ENCODE measurements at regions not wholly inside any gene's neighbourhood (a gene's known extent, or its start where the extent isn't known, plus 50 kb on each side); places are given as distances from the start of the nearest gene placed in this dataset.

- H3K4me1 ChIP-seq (ENCODE audit: insufficient read depth, low read length): no peaks in the 10 kb centered on the region
- H3K4me3 ChIP-seq (ENCODE audit: low read length): no peak overlapping the region
- H3K36me3 ChIP-seq (ENCODE audit: insufficient read depth, low read length): no peaks in the 10 kb centered on the region
- no peak overlapping the region for H2AFZ ChIP-seq (ENCODE audit: low read depth, low read length)
- H3K9me3 ChIP-seq (ENCODE audit: low read length): no peaks in the 10 kb centered on the region
- no peaks in the 10 kb centered on the region for H3K27me3 ChIP-seq (ENCODE audit: insufficient read depth, low read length)
Observed at GRCh38 chr10:128438417-128439063, 312.3 kb upstream of the MKI67 start.

DNA sequence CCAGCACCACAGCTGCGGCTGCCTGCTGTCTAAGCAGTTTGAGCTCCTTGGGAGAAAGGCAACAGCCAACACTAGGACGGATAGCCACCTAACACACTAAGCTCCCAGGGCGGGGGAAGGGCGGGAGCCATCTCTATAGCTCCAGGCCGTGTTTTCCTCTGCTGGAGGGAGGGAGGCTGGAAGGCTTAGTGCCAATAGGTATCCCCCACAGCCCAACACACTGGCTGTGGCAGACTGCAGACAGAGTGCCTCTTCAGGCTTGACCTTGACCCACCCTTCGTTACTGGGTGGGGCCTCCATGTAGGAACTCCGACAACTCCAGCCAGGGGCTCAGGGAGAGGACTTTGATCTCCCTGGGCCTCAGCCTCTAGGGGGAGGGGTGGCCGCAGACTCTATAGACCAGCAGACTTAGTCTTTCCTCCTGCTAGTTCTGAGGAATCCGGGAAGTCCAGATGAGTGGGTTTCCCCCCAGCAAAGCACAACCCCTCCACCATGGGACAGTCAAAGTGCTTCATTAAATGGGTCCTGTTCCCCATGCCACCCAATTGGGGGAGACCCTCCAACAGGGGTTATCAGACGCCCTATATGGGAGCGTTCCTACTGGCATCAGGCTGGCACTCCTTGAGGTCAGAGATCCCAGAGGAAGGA is 314.4 kb upstream of the MKI67 start:
- no peaks in the 10 kb centered on the region for H3K4me1 ChIP-seq (ENCODE audit: insufficient read depth, low read length)
- H3K36me3 ChIP-seq (ENCODE audit: insufficient read depth, low read length): no peaks in the 10 kb centered on the region
- H3K9me3 ChIP-seq (ENCODE audit: low read length): no peaks in the 10 kb centered on the region
- H3K4me3 ChIP-seq (ENCODE audit: low read length): no peak overlapping the region
- H3K27me3 ChIP-seq (ENCODE audit: insufficient read depth, low read length): no peaks in the 10 kb centered on the region
- no peak overlapping the region for H2AFZ ChIP-seq (ENCODE audit: low read depth, low read length)

GRCh38 chr10:128443925-128444518 is 317.8 kb upstream of the MKI67 start:
- no peak overlapping the region for H3K4me3 ChIP-seq (ENCODE audit: low read length)
- H3K4me1 ChIP-seq (ENCODE audit: insufficient read depth, low read length): no peaks in the 10 kb centered on the region
- no peaks in the 10 kb centered on the region for H3K36me3 ChIP-seq (ENCODE audit: insufficient read depth, low read length)
- H2AFZ ChIP-seq (ENCODE audit: low read depth, low read length): no peak overlapping the region
- H3K9me3 ChIP-seq (ENCODE audit: low read length): no peaks in the 10 kb centered on the region
- no peaks in the 10 kb centered on the region for H3K27me3 ChIP-seq (ENCODE audit: insufficient read depth, low read length)

DNA sequence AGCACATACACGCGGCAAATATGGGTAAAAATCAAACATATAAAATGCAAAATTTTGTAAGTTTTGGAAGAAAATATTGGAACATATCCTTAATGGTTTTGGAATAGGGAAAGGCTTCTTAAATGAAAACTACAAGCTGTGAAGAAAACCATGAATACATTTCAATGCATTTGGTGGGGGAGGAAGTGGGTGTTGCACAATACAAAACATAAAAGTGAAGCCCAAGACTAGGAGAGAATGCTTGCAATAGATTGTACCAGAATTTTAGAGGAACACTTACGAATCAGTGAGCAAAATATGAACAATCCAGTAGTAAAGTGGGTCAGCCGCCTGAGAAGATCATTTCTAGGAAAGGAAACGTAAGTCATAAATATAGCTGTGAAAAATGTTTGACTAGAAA is 322.6 kb upstream of the MKI67 start:
- Histone ChIP-seq H3K36me3 (ENCODE audit: insufficient read depth, low read length) (no peaks in the 10 kb centered on the region), H3K9me3 (ENCODE audit: low read length) (no peaks in the 10 kb centered on the region), H3K4me1 (ENCODE audit: insufficient read depth, low read length) (no peaks in the 10 kb centered on the region), H3K27me3 (ENCODE audit: insufficient read depth, low read length) (no peaks in the 10 kb centered on the region), H2AFZ (ENCODE audit: low read depth, low read length) (no peak overlapping the region), H3K4me3 (ENCODE audit: low read length) (no peak overlapping the region)

- no peaks in the 10 kb centered on the region for H3K4me1 ChIP-seq (ENCODE audit: insufficient read depth, low read length)
- H3K27me3 ChIP-seq (ENCODE audit: insufficient read depth, low read length): no peaks in the 10 kb centered on the region
Observed at GRCh38 chr10:128451879-128452278, 325.7 kb upstream of the MKI67 start.

GRCh38 chr10:128456271-128456670 is 330.0 kb upstream of the MKI67 start:
- Histone ChIP-seq H2AFZ (ENCODE audit: low read depth, low read length) (no peak overlapping the region), H3K9me3 (ENCODE audit: low read length) (no peaks in the 10 kb centered on the region), H3K4me3 (ENCODE audit: low read length) (no peak overlapping the region), H3K36me3 (ENCODE audit: insufficient read depth, low read length) (no peaks in the 10 kb centered on the region), H3K4me1 (ENCODE audit: insufficient read depth, low read length) (no peaks in the 10 kb centered on the region), H3K27me3 (ENCODE audit: insufficient read depth, low read length) (no peaks in the 10 kb centered on the region)

More at GRCh38 chr10:128451879-128452278, 325.7 kb upstream of the MKI67 start:
- H3K9me3 ChIP-seq (ENCODE audit: low read length): no peaks in the 10 kb centered on the region
- H3K4me3 ChIP-seq (ENCODE audit: low read length): no peak overlapping the region
- no peak overlapping the region for H2AFZ ChIP-seq (ENCODE audit: low read depth, low read length)
- H3K36me3 ChIP-seq (ENCODE audit: insufficient read depth, low read length): no peaks in the 10 kb centered on the region

DNA sequence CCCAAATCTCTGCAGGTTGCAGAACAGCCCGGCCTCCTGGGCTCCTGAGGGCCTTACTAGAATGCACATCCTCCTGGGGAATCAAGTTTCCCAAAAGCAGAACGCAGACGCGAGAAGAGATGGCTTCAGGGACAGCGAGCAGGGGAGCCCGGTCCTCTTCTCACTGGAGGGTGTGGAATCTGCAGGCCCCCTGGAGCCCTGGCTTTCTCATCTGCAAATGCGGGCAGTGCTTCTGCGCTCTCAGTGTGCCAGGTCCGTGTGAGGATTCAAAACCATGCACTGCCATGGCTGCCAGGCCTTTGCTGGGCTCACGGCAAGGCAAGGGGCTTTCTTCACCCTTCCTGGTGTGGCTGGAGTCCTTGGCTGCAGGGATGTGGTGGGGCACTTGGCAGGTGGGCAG is 330.9 kb upstream of the MKI67 start:
- Histone ChIP-seq H3K4me3 (ENCODE audit: low read length) (no peak overlapping the region), H3K36me3 (ENCODE audit: insufficient read depth, low read length) (no peaks in the 10 kb centered on the region), H3K27me3 (ENCODE audit: insufficient read depth, low read length) (no peaks in the 10 kb centered on the region), H2AFZ (ENCODE audit: low read depth, low read length) (no peak overlapping the region), H3K9me3 (ENCODE audit: low read length) (no peaks in the 10 kb centered on the region), H3K4me1 (ENCODE audit: insufficient read depth, low read length) (no peaks in the 10 kb centered on the region)

- no peak overlapping the region for H2AFZ ChIP-seq (ENCODE audit: low read depth, low read length)
- no peaks in the 10 kb centered on the region for H3K27me3 ChIP-seq (ENCODE audit: insufficient read depth, low read length)
- no peaks in the 10 kb centered on the region for H3K4me1 ChIP-seq (ENCODE audit: insufficient read depth, low read length)
- no peaks in the 10 kb centered on the region for H3K36me3 ChIP-seq (ENCODE audit: insufficient read depth, low read length)
- H3K4me3 ChIP-seq (ENCODE audit: low read length): no peak overlapping the region
- H3K9me3 ChIP-seq (ENCODE audit: low read length): no peaks in the 10 kb centered on the region
Observed at GRCh38 chr10:128461991-128462390, 335.8 kb upstream of the MKI67 start.

- Histone ChIP-seq H3K27me3 (ENCODE audit: insufficient read depth, low read length) (no peaks in the 10 kb centered on the region), H3K9me3 (ENCODE audit: low read length) (no peaks in the 10 kb centered on the region), H3K36me3 (ENCODE audit: insufficient read depth, low read length) (no peaks in the 10 kb centered on the region), H3K4me1 (ENCODE audit: insufficient read depth, low read length) (no peaks in the 10 kb centered on the region), H3K4me3 (ENCODE audit: low read length) (no peak overlapping the region), H2AFZ (ENCODE audit: low read depth, low read length) (no peak overlapping the region)
Observed at GRCh38 chr10:128462844-128463243, 336.6 kb upstream of the MKI67 start.

GRCh38 chr10:128463991-128464760 is 338.0 kb upstream of the MKI67 start:
- Histone ChIP-seq H3K4me1 (ENCODE audit: insufficient read depth, low read length) (no peaks in the 10 kb centered on the region), H3K36me3 (ENCODE audit: insufficient read depth, low read length) (no peaks in the 10 kb centered on the region), H3K4me3 (ENCODE audit: low read length) (no peak overlapping the region), H3K27me3 (ENCODE audit: insufficient read depth, low read length) (no peaks in the 10 kb centered on the region), H3K9me3 (ENCODE audit: low read length) (no peaks in the 10 kb centered on the region), H2AFZ (ENCODE audit: low read depth, low read length) (no peak overlapping the region)

DNA sequence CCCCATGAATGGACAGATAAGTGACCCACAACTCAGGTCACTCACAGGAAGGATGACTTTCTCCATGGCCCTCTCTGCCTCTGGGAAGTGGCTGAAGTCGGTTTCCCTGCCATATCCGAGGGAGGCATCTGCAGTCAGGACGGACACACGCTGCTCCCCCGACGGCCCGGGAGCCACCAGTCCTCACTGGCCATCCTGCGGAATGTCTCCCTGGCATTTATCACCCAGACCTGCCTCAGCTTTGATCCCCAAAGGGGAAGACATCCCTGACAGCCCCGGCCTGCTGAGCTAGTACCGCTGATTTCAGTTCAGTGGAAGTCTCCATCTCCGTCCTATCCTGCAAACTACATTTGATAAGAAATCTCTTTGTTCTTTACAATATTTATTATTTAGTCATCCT is 339.5 kb upstream of the MKI67 start:
- Histone ChIP-seq H3K9me3 (ENCODE audit: low read length) (no peaks in the 10 kb centered on the region), H2AFZ (ENCODE audit: low read depth, low read length) (no peak overlapping the region), H3K4me3 (ENCODE audit: low read length) (no peak overlapping the region), H3K4me1 (ENCODE audit: insufficient read depth, low read length) (no peaks in the 10 kb centered on the region), H3K36me3 (ENCODE audit: insufficient read depth, low read length) (no peaks in the 10 kb centered on the region), H3K27me3 (ENCODE audit: insufficient read depth, low read length) (no peaks in the 10 kb centered on the region)

DNA sequence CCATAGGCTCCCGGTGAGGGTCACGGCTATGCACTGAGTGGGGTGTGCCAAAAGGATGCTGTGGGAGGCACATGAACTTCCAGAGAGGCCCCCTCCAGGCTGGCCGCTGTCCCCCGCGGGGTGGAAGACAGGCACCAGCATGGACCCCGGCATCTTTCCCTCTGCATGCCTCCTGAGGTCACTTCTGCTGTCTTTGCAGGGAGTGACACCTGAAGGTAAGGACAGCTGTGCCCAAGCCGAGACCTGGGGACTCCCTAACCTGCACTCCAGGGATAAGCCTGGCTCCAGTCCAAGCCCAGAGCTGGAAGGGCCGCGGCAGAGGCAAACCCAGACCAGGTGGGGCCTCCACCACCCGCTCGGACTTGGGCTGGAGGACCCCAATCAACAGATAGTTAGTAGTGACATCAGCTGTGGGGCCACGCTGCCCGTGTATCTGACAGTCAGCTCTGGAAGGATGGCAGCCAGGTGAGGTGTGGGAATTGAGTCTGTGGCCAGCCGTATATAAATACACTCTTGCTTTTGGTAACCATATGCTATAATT is 340.7 kb upstream of the MKI67 start:
- Histone ChIP-seq H3K4me3 (ENCODE audit: low read length) (no peak overlapping the region), H3K9me3 (ENCODE audit: low read length) (no peaks in the 10 kb centered on the region), H3K27me3 (ENCODE audit: insufficient read depth, low read length) (no peaks in the 10 kb centered on the region), H2AFZ (ENCODE audit: low read depth, low read length) (no peak overlapping the region), H3K36me3 (ENCODE audit: insufficient read depth, low read length) (no peaks in the 10 kb centered on the region), H3K4me1 (ENCODE audit: insufficient read depth, low read length) (no peaks in the 10 kb centered on the region)

DNA sequence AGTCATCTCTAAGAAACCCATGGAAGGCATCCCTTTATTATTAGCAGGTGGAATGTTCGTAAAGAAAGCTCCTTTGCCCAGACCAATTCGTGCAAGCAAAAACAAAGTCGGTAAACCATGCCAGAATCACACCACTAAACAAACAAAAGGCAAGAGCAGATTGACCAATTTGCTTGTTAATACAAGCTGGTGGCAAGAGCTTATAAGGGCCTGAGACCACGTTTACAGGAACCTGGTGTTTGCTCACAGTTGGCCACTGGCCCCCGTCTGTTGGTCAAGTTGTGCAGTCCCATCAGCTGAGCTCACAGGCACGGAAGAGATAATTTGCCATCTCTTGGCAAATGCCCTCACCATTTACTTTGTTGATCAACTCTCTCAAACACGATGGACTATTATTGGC is 342.2 kb upstream of the MKI67 start:
- no peaks in the 10 kb centered on the region for H3K36me3 ChIP-seq (ENCODE audit: insufficient read depth, low read length)
- no peak overlapping the region for H2AFZ ChIP-seq (ENCODE audit: low read depth, low read length)
- H3K4me1 ChIP-seq (ENCODE audit: insufficient read depth, low read length): no peaks in the 10 kb centered on the region
- no peaks in the 10 kb centered on the region for H3K27me3 ChIP-seq (ENCODE audit: insufficient read depth, low read length)
- H3K4me3 ChIP-seq (ENCODE audit: low read length): no peak overlapping the region
- no peaks in the 10 kb centered on the region for H3K9me3 ChIP-seq (ENCODE audit: low read length)
